DMS53 (cell line): ENCODE measurements at regions not wholly inside any gene's neighbourhood (a gene's known extent, or its start where the extent isn't known, plus 50 kb on each side); places are given as distances from the start of the nearest gene placed in this dataset.

Source experiments
- DNase-seq: peaks from one replicate; lab custom pipeline; 2025; lab: John Stamatoyannopoulos, UW

DNA sequence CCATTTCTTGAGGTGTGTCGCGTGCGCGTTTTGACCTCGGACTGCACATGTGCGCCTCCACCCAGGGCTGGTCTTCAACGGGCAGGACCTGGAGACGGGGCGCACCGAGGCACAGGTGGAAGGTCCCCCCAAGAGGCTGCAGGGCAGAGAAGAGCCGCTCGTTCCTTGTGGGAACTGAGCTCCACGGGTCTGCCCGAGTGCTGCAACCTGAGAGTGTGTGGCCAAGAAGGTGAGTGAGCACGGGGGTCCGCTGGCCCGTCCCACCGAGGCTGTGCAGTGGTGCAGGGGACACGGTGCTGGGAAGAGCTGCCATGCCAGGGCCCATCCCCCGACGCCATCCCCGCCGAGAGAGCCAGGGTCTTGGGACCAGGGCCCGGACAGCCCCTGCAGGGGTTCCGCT lies 268.3 kb downstream of the GALR1 start:
- DNase-seq, result no peak

- no peak for DNase-seq
Observed at GRCh38 chr18:77520767-77521166, 271.1 kb downstream of the GALR1 start.

GRCh38 chr18:77522051-77522675 lies 272.5 kb downstream of the GALR1 start:
- no peak for DNase-seq

GRCh38 chr18:77524909-77525308 lies 275.3 kb downstream of the GALR1 start:
- DNase-seq, result no peak

- no peak for DNase-seq
Observed at GRCh38 chr18:77526962-77527361, 277.3 kb downstream of the GALR1 start.

GRCh38 chr18:77528872-77529271 lies 279.2 kb downstream of the GALR1 start:
- no peak for DNase-seq

DNA sequence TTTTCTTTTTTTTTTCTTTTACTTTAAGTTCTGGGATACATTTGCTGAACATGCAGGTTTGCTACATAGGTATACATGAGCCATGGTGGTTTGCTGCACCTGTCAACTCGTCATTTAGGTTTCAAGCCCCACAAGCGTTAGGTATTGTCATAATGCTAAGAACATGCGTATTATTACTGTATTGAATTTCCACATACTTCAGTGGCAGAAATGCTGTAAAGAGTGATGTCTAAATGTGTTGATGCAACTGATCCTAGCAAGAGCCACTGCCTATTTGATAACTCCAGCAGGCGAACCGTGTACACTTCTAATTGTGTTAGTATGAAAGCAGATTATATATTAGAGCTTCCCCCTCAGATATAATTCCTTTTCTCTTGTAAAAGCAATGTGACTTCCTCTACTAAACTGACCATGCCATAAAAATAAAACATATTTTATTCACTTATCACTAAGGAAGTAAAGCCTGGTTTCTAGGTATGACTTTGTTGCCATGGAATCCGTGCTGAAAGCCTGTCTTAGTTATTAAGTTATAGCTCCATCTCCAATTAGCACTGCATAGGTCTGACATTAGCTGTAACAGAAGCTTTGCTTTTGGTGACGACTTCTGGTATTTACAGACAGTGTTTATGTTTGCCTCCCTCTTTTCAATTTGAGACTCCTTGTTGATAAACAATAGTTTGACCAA lies 280.0 kb downstream of the GALR1 start:
- DNase-seq, result no peak

DNA sequence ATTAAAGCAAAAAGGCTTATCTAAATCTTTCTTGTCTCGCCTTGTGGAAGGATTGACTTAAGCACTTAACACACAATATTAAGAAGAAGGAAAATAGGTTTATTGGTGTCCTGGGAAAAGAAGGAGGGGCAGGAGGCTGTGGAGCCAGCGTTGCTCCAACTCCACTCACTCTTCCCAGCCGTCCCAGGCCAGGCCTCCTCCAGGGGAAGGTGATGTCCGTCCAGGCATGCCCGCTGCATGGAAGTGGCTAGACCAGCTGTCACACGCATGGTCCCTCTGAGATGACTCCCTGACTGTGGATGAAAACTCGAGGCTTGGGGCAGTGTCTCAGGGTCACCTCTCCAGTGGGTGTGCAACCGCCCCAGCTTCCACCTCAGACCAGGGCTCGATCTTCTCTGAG lies 281.1 kb downstream of the GALR1 start:
- DNase-seq, result no peak

DNA sequence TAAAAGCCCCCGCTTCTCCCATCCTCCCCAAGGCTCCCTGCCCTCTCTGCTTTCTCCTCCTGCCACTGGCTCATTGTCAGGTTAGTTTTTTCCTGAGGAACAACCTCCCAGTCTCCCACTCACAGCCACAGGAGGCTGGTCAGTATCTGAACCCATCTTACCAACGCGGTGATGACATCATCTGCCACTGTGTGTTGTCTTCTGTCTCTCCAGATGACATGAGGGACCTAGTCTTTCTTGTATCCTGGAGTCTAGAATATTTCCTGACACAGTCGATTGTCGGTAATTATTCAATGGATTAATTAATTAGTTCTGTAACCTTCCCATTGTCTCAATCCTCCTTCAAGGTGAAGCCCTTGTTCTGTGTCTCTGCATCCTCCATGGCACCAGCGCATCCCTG lies 290.2 kb downstream of the GALR1 start:
- DNase-seq, result no peak

DNA sequence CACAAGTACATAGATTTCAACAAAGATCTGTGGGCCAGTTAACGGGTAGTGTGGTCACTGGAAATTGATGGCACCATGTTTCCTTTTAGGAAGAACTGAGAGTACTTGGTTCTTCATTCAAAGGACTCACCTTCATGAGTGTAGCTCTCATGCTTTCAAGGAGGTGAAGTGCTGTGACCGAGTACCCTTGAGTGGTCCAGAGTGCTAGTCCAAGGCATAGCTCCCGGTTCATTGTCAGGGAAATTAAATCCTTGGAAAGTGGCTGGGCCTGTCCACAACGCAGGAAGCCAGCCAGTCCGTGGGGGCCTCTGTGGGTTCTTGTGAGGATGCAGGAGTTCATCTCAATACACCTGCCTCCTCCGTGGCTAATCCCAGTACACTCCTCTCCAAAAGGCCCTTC lies 295.1 kb downstream of the GALR1 start:
- DNase-seq, result no peak

DNA sequence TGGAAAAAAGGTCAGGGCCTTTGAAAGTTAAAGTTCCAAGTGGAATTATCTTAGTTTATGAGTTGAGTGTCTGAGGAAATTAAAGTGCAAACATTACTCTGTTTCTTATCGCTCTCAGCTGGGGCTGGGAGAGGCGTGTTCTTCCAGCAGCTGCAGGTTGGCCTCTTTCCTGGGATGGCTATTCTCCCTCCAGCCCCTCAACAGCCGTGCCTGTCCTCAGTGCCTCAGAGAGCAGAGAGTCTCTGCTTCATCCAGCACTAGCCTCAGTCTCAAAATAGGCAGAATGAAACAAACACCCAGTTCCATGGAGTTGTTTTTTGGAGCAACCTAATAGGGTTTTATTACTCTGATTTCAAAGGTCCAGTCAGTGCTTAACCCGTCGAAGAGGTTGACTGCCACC lies 298.1 kb downstream of the GALR1 start:
- DNase-seq, result no peak

GRCh38 chr18:77548790-77549420 lies 299.3 kb downstream of the GALR1 start:
- DNase-seq, result no peak

DNA sequence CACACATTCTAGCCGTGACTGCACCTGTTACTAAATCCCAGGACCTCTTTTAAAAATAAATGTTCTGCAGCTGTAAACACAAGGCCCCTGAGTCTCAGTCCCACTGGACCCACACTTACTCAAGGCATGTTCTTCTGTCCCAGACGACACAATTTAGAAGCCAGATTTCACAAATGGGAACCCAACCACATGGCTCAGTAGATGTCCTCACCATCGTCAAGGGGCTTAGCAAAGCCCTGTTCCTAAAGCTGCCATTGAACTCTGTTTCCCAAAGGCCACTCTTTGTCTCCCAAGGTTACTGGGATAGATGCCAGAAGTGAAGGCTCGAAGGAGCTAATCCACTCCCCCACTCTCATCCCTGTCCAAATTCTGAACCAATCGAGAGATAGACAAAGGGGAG lies 301.0 kb downstream of the GALR1 start:
- no peak for DNase-seq

DNA sequence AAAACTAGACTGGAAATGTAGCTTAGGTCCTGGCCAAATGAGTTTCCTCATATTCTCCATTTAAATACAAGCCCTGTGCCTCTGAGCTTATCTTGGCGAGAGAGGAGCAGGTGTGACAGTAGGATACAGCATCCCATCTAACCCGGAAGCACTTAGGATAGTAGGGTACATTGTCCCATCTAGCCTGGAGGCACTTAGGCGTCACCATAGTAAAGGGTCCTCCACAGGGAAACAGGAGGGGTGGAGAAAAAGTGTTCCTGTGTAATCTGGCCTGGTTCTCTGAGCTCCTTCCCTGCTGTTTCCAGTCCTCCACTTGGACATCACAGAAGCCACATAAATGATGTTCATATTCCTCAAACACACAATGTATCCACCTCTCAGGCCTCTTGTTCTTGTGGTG lies 301.4 kb downstream of the GALR1 start:
- no peak for DNase-seq

DNA sequence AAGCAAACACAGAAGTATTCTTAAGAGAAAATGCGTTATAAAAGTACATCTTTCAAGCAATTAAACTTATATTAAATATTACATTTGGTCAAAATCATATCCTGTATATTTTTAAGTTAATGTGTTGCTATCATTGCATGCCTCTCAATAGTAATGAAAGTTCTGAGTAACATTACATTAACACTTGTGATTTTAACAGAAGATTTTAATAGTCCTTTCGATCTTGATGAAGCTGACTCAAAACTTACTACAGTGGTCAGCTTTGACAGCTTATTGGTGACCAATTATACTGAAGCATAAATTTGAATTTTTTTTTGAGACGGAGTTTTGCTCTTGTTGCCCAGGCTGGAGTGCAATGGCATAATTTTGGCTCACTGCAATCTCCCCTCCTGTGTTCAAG lies 303.3 kb downstream of the GALR1 start:
- no peak for DNase-seq

- DNase-seq, result no peak
Observed at GRCh38 chr18:77554061-77554460, 304.4 kb downstream of the GALR1 start.

GRCh38 chr18:77557046-77557587 lies 307.5 kb downstream of the GALR1 start:
- DNase-seq, result no peak

DNA sequence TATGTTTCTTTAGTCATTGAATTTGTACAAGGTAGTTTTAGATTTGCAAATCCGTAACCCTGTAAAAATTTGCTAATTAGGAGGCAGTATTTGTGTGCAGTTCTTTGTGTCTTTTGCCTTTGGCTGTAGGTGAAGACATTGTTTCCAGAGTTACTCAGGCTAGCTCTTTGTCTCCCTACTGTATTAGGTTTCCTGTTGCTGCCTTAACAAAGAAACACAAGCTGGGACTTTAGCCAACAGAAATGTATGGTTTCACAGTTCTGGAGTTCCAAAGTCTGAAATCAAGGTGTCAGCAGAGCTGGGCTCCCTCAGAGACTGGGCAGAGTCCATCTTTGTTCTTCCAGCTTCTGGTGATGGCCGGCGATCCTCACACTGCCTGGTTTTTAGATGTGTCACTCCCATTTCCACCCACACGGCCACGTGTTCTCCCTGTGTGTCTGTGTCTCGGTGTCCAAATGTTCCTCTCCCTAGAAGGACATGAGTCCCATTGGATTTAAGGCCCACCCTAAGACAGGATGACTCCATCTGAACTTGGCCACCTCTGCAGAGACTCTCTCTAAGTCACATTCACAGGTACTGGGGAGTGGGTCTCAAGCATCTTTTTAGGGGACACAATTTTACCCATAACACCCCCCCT lies 309.7 kb downstream of the GALR1 start:
- no peak for DNase-seq

DNA sequence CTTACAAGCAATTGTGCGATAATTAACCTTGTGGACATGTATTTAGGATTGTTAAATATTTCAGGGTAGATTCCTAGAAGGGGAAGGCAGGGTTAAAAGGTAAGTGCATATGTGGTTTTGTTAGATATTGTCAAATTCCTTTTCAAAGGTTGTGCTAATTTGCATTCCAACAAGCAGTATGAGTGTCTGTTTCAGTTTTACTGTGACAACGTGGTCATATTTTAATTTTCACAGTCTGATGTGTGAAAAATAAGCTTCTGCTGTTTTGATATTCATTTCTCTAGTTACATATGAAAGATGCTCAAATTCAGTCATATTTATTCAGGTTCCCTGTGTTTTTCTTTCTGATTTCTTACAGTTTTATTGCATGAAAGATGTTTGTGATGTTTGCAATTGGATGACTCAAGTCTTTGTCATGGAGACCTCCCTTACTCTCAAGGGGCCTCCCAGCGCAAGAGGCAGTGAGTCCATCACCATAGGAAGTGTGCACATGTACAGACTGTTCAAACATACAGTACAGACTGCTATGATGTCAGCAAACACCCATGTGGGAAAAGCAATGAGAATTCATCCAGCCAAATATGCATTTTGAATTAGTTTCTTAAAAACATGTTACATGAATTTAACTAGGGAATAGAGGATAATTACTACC lies 310.8 kb downstream of the GALR1 start:
- no peak for DNase-seq

- no peak for DNase-seq
Observed at GRCh38 chr18:77566604-77567003, 317.0 kb downstream of the GALR1 start.

DNA sequence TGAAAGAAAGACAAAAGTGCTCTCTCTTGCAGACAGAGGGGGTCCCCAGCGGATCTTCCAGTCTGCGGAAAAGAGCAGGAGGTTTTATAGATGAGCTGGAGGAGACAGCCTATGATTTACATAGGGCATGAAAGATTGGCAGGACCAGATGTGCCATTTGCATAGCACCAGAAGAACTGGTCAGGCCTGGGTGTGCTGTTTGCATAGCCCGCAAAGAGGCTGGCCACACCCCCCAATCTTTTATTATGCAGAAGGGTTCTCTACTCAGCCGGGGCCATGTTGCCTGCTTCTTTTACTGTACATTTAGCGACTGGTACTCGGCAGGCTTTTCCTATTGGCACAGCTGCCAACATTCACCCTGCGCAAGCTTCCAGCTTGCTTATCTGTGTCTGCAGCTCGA lies 317.6 kb downstream of the GALR1 start:
- DNase-seq, result no peak

DNA sequence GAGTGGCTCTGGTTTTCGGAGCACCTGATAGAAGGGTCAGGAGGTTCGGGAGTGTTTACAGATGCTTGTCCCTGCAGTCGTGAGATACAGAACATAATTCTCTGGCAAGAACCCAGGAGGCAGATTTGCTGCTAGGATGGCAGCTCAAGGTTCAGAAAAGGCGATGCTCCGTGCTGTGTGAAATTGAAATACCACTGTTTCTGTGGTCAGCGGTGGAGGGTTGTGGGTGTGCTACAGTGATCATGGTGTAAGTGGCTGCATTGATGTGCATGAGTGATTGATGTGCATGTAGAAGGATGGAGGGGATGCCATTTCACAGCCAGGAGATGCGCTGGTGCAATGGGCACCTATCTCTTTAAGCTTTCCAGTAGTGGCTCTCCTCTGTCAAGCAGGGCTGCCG lies 322.1 kb downstream of the GALR1 start:
- DNase-seq, result no peak
